Stimulated activated CD4-positive, alpha-beta T cell treated with anti-CD3 and anti-CD28 coated beads, Interleukin-1b, Interleukin-23, amount 100 ng/mL, for 4 hours (primary cell): ENCODE measurements at regions not wholly inside any gene's neighbourhood (a gene's known extent, or its start where the extent isn't known, plus 50 kb on each side); places are given as distances from the start of the nearest gene placed in this dataset.

Experiments used
- DNase-seq, 2 donors: peaks; one replicate each; pipeline ENCODE4 v3.0.0-alpha.2; 2020; ENCODE audit warnings: low read depth in 2 of 2

DNA sequence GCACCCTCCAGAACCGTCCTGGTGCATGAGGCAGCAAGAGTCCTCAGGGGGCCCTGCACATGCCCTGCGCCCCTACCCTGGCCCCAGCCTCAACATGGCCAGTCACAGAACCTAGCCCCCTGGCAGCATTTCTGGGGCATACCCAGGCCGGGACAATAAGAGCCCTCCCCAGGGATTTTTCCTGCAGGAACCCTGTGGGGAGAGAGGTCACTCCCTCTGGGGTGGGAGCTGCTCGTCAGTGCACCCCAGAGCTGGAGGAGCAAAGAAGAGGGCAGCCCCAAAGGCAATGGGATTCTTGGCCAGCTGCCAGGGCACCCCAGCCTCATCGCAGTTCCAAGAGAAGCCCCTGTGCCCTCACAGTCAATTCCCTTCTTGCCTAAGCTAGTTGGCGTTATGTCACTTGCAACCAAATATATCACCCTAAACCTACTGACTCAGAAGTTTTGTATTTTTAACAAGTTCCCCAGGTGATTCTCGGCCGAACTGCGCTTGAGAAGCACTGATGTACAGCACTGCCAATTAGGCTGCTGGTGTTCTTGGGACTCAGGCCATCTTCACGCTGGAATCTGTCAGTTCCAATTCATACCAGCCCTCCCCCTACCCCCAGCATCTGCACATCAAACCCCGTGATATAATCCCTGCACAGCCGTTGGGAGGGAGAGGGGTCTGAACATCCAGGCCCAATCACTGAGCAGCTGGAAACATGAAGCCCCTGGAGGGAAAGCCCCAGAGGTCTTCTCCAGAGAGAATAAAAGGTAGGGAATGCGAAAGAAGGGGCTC lies 87.5 kb upstream of the PRR20G start:
- no peak for DNase-seq

DNA sequence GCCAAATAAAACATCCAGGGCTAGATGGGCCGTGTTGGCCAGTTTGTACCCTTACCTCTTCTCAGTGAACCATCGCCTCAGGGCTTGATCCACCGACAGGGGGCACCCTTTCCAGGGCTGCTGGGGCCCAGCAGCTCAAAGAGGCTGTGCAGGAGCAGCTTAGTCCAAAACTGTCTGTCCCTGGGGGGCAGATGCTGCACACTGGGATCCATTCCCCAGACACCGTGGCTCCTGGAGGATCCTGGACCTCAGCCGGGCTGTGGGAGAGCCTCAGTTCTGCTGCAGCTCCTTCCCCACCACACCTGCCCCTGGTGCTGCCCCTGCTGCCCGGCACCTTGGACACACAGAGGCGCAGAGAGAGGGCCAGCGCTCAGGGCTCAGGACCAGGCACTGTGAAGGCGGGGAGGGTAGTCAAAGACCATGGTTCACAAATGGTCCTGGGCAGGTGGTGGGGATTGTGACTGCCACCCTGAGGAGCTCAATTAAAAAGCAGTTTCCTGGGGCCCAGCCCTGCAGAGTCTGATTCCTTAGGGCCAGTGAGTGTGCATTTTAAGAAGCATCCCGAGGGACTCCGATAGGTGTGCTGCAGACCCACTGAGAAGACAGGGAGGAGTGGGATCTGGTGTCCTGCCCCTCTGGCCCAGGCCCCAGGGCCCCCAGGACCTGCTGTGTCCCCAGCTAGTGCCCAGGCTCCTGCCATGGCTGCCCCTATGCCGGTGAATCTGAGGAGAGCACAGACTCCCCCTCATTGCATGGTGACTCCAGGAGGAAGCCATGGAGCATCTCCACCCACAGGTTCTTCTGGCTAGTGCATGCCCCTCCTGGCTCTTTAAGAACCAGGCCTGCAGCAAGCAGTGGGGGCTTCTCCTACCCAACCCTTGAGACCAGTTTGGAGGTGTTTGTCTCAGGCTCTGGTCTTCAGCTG lies 86.5 kb upstream of the PRR20G start:
- DNase-seq: no peak

- DNase-seq: no peak
Observed at GRCh38 chr3:127373441-127374085, 85.7 kb upstream of the PRR20G start.

GRCh38 chr3:127371846-127372245 lies 84.0 kb upstream of the PRR20G start:
- no peak for DNase-seq

DNA sequence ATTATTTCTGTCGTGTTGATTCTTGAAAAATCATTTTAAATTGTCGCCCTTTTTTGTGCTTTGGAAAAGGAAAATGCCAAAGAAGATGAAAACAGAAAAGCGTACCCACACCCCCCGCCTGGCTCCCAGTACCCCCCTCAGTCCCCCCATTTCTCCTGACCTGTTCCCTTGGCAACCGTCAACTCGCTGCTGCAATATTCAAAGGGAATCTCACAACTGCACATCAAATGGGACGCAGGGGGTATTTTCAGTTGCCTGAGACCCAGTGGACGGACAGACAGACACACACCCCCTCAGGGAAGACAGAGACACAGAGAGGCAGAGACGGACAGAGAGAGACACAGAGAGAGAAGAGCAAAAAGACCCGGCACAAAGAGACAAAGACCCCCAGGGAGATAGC lies 83.5 kb upstream of the PRR20G start:
- no peak for DNase-seq

DNA sequence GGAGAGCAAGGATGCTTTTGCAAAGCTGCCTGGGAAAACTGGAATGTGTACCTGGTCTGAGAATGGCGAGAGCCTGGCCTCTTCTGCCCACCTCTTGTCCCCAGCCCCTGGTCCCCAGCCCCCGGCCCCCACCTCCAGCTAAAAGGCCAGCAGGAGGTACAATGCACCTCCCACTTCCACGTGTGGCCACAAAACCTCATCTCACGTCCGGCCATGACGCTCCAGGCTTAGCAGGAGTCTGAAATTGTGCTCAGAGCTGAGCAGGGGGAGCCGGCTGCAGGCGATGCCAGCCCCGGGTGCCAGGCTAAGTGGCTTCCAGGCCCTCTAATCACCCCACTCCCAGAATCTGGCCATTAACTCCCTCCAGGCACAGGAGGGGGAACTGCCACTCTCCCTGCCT lies 83.1 kb upstream of the PRR20G start:
- DNase-seq: no peak

GRCh38 chr3:127369356-127369935 lies 81.6 kb upstream of the PRR20G start:
- DNase-seq: no peak

DNA sequence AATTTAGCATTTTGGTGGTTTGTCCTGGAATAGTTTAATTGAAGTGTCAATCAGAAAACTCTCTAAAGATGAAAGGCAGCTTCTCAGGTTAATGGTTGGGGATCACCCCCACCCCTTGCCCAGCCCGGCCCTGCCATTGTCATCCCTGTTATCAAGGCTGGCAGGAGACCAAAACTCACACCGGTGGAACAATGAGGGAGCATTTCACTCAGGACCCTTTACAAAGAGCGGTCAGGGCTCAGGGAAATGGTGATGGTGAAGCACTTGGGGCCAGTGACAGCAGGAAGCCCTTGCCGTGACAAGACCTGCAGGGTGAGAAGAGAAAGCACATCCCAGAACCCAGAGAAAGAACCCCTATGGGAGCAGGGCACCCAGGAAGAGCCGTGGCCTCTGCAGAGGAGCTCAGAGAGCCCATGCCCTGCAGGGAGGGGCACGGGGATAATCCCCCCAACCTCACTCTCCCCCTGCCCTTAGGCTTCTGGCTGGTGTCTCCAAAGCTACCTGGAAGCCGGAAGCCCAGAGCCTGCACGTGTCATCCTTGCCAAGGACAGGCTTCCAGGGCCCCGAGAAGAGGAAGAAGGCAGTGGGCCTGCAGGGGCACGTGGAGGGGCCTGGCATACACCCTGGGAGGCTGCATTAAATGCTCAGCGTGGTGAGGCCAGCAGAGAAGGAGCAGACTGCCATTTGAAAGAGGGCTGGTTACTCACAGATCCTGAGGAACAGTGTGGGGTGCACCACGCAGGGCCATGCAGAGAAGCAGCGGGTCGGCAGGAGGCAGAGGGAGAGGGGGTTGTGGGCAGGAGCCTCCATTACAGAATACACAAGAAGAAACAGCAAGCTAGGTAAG lies 80.6 kb upstream of the PRR20G start:
- DNase-seq: no peak

- DNase-seq: no peak
Observed at GRCh38 chr3:127367593-127367992, 79.7 kb upstream of the PRR20G start.

GRCh38 chr3:127366383-127366782 lies 78.5 kb upstream of the PRR20G start:
- DNase-seq: no peak

DNA sequence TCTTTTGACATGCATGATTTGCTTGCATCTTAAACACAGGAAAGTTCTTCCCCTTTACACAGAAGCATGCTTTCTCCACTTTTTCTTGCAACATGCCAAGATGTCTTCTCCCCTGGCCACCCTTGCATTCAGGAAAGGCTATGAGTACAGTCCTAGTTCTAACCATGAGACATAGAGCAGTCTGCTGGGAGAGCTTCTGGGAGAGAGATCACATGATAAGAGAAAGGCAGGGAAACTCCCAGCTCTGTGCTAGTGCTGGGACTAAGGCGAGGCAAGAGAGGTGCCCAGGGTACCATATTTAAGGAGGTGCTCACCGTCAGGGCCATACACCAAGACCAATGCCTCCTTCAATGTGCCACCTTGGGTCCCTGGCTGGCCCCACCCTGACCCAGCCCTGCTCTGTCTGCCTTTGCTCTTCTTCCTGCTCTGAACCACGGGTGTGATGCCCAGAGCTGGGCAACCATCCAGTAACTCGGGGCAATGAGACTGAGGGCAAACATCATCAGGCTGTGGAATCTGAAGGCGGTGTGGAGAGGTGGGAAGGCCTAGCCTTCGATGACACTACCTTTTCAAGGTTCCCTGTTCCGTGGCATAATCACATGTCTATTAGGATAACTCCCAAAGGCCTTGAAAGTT lies 77.4 kb upstream of the PRR20G start:
- DNase-seq: no peak

GRCh38 chr3:127363891-127364290 lies 76.0 kb upstream of the PRR20G start:
- no peak for DNase-seq

DNA sequence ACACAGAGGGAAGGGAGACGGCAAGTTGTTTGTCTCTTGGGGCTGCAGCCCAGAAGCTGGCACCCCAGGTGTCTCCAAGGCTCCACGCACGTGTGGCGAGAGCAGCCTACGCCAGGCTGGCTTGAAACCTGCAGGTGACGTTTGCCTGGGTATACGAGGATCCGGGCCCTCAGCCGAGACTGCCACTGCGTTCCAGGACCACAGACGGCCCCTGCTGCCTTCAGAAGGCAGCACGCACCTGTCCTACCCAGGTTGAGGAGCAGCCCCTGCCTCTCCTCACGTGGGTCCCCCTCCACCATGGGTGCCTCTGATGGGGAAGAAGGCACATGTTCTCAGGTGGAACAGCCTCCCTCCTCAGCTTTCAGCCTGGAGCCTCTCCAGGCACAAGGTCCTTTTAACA lies 75.3 kb upstream of the PRR20G start:
- DNase-seq: no peak

GRCh38 chr3:127360647-127361046 lies 72.8 kb upstream of the PRR20G start:
- DNase-seq: no peak

DNA sequence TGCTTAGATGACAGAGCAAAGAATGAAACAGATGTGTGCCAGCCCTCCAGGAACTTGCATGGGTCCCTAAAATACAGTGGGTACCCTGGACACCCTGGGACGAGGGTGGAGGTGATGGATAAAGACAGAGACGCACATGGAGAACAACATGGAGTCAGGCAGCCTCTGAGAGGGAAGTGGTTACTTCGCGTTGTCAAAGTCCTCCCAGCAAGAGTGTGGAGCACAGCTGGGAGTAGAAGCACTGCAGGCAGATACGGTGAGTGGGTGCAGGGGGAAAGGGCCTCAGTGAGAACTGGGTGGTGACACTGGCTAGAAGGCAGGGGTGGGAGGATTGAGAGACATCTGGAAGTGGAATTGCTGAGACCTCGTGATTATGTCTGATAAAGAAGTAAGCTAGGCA lies 70.8 kb upstream of the PRR20G start:
- no peak for DNase-seq

GRCh38 chr3:127356381-127356780 lies 68.5 kb upstream of the PRR20G start:
- no peak for DNase-seq

GRCh38 chr3:127354761-127355160 lies 66.9 kb upstream of the PRR20G start:
- no peak for DNase-seq

GRCh38 chr3:127352612-127353011 lies 64.8 kb upstream of the PRR20G start:
- no peak for DNase-seq

GRCh38 chr3:127351775-127352350 lies 64.0 kb upstream of the PRR20G start:
- no peak for DNase-seq

GRCh38 chr3:127351321-127351720 lies 63.5 kb upstream of the PRR20G start:
- no peak for DNase-seq
